Endothelial cell of umbilical vein (primary cell): ENCODE measurements at regions not wholly inside any gene's neighbourhood (a gene's known extent, or its start where the extent isn't known, plus 50 kb on each side); places are given as distances from the start of the nearest gene placed in this dataset.

Experiments
- POLR2A ChIP-seq: IDR thresholded peaks from 2 replicates; pipeline ENCODE4 v1.6.1; 2012; ENCODE audit warnings: low read depth, mild to moderate bottlenecking, control low read depth, low read length
- TF ChIP-seq, protein P1 (sequence below): IDR thresholded peaks from 2 replicates; pipeline ENCODE4 v1.6.1; 2011; ENCODE audit not compliant: insufficient read depth, insufficient read length
- TF ChIP-seq, protein P2 (sequence below), 2 donors: IDR thresholded peaks; 1 replicate in 1 of 2; 2 replicates in 1 of 2; pipeline ENCODE4 v1.5.1; 2011; ENCODE audit warnings: low read length in 2 of 2, mild to moderate bottlenecking in 2 of 2, moderate library complexity in 2 of 2, control low read depth in 1 of 2, inconsistent platforms in 1 of 2, low read depth in 1 of 2; ENCODE audit not compliant: insufficient read depth in 1 of 2; ENCODE audit errors: extremely low read depth in 1 of 2

GRCh38 chr18:57286949-57287348 lies 65.4 kb upstream of the ST8SIA3 start:
- TF ChIP-seq, protein P1, sequence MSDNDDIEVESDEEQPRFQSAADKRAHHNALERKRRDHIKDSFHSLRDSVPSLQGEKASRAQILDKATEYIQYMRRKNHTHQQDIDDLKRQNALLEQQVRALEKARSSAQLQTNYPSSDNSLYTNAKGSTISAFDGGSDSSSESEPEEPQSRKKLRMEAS: no peak
- TF ChIP-seq, protein P2, sequence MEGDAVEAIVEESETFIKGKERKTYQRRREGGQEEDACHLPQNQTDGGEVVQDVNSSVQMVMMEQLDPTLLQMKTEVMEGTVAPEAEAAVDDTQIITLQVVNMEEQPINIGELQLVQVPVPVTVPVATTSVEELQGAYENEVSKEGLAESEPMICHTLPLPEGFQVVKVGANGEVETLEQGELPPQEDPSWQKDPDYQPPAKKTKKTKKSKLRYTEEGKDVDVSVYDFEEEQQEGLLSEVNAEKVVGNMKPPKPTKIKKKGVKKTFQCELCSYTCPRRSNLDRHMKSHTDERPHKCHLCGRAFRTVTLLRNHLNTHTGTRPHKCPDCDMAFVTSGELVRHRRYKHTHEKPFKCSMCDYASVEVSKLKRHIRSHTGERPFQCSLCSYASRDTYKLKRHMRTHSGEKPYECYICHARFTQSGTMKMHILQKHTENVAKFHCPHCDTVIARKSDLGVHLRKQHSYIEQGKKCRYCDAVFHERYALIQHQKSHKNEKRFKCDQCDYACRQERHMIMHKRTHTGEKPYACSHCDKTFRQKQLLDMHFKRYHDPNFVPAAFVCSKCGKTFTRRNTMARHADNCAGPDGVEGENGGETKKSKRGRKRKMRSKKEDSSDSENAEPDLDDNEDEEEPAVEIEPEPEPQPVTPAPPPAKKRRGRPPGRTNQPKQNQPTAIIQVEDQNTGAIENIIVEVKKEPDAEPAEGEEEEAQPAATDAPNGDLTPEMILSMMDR (IDR thresholded peaks at IDR 0.05; ENCODE audit: extremely low read depth in 1 of 2, insufficient read depth in 1 of 2, low read depth in 1 of 2, low read length in 2 of 2): no peak
- TF ChIP-seq POLR2A: no peak
